Activated CD4-positive, alpha-beta T cell treated with anti-CD3 and anti-CD28 coated beads for 24 hours (primary cell): ENCODE measurements at regions not wholly inside any gene's neighbourhood (a gene's known extent, or its start where the extent isn't known, plus 50 kb on each side); places are given as distances from the start of the nearest gene placed in this dataset.

ENCODE experiments used
- DNase-seq, 2 donors: peaks; one replicate each; pipeline ENCODE4 v3.0.0-alpha.2; 2020; ENCODE audit warnings: low read depth in 2 of 2

DNA sequence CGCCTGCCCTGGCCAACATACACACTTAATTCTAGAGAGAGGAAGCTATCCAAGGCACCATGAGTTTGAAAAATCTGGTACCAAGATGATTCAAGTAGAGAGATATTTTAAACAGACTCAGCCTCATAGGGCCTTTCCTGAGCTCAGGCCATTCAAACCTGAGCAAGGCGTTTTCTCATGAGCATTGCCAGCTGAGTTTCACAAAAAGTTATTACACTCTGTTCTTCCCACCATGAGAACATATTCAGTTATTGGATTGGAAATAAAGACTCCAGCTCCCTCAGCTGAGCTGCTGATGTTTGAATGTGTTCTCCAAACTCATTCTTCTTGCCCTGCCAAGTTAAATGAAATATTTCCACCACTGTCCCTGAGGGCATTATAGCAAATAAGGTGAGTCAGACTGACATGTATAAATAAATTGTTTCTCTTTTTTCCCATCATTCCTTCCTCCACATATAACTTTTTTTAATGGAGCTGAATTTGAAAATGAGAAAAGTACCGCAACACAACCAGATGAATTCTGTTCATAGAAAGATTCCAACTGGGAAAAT lies 429.6 kb downstream of the RAB28 start:
- DNase-seq = no peak

DNA sequence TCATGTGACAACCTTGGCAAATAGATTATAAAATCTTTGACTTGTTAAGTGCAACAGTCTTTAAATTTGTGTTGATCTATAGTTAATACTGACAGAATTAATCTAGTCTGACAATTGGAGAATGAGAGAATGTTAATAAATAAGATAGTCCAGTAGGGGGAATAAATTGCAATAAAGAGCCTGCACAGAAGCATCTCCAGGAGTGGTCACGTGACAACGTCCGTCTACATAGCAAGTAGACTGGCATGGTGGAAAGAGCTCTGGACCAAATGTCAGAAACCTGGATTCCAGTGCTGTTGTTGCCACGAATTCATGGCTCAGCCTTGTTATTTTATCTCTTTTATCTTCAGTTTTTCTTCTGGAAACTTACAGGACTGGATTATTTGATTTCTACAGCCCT lies 436.5 kb downstream of the RAB28 start:
- no peak for DNase-seq

DNA sequence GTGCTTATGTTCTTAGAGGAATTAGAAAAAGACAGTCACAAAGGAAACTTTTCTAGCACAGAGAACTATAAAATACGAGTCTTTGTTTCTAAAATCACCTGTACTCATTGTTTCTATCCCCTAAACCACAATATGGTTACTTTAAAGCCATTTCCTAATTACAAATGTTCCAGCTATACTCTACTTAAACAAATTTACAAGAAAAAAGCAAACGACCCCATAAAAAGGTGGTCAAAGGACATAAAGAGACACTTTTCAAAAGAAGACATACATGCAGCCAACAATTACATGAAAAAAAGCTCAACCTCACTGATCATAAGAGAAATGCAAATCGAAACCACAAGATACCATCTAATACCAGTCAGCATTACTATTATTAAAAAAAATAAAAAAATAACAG lies 447.3 kb downstream of the RAB28 start:
- DNase-seq = no peak

DNA sequence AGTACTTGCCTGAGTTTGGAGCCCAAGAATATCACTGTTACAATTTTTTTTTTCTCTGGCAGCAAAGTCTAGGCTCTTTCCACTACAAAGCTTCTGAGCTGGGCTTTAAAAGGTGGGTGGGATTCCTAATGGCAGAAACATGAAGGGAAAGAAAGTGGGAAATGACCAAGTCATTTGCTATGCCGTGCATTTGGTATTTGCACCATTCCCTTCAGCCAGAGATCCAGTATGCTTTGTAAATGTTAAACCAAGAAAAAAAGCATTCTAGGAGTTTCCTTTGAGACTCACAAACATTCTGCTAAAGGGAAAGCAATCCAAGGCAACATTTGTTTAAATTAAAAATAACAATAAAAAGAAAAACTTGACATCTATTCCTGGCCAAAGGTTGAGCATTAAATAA lies 451.2 kb downstream of the RAB28 start:
- DNase-seq = no peak

DNA sequence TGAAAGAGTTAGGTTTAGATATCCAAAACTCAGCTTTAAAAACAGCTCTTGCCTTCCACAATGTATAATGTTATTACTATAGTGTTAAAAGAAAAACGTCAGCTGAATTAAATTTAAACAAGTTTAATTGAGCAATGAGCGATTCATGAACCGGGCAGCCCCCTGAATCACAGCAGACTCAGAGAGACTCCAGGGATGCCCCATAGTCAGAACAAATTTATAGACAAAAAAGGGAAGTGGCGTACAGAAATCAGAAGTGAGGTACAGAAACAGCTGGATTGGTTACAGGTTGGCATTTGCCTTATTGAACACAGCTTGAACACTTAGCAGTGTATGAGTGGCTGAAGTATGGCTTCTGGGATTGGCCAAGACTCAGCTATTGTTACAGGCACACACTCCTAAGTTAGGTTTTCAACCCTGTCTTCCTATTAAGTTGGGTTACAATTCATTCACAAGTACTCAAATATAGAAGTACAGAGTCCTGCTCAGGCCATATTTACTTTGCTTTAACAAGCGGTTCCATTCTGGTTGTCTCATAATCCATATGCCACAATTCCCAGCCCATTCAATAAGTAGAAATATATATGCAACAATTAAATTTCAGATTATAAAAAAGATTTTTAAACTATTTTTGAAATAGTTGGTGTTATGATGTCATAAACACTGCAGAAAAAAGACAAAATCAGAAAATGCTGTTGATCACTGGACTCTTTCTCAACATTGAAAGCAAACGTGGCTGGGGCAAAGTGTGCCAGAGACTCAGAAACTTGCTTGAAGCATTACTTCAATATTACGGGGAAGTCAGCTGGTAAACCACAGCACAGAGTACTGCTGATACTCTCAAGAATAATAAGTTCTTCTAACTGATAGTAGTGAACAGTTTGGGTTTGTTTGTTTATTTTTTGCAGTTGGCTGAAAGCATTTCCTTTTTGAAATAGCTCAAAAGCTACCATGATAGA lies 459.7 kb downstream of the RAB28 start:
- no peak for DNase-seq

DNA sequence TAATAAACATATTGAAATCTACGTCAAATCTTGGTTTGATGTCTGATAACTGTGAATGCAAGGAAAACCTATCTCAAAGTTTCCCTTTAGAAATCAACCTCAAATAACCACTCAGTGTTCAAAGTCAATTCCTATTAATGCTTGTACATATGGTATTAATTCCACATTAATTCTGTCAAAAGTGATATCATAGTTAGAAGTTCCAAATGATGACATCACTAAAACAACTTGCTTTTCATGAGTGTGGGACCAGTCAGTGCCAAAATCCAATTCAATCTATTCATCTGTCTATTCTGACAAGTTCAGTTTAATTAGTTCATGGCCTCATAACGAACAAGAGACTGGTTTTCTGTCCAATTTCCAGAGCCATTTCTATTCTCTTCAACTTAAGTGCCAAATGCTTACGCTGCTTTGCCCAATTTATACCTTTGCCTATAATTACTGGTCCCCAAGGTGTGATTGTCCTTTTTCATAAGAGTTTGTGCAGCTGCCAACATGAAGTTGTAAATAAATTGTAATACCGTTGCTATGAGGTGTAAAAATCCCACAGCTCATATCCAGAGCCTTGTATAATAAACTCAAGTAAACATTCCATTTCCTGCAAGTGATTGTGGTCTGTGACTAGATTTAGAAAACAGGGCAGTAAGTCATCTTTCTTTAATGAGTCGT lies 476.2 kb downstream of the RAB28 start:
- DNase-seq = no peak

DNA sequence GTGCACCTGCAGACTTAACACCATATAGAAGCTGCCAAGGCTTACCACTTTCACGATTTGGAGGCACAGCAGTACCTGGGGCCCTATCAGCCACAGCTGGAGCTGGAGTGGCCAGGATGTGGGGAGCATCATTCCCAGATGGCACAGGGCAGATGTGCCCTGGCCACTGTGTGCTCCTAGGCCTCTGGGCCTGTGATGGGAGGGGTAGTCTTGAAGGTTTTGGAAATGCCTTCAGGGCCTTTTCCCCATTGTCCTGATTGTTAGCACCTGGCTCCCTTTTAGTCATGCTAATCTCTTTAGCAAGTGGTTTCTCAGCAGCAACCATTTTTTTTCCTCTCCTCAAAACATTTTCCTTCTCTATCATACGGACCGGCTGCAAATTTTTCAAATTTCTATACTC lies 490.2 kb downstream of the RAB28 start:
- no peak for DNase-seq

DNA sequence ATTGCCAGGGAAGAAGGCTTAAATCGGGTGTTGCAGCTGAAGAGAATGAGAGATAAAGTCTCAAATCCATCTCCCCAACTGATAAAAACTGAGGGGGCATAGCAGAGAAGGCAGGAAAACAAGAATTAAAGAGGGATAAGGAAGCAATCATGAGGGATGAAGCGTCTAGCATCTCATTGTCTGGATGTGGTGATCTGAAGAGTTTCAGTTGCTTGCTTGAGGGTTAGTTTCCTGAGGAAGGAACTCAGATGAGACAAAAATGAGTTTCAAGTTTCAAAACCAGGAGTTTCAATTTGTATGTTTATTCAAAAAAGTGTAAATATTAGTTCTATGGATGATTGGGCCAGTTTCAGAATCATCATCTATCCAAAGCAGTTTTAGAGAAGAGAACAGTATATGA lies 496.9 kb downstream of the RAB28 start:
- no peak for DNase-seq

DNA sequence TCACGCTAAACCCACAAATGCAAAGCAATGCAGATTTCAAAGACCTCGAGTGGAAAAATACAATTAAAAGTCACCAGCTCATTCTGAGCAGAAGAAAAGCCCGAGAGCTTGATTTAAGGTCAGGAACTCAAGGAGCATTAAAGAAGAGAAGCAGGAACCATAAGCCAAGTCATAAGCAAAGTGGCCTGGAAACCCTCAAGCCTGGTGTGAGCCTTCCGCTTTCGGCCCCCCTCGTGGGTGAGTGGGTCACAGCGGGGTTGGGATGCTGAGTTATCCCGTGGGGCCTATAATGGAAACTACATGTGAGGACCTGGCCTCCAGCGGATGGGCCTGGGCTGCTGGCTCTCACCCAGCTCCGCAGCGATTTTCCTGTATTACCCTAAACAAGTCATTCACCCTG lies 504.3 kb downstream of the RAB28 start:
- DNase-seq = no peak

DNA sequence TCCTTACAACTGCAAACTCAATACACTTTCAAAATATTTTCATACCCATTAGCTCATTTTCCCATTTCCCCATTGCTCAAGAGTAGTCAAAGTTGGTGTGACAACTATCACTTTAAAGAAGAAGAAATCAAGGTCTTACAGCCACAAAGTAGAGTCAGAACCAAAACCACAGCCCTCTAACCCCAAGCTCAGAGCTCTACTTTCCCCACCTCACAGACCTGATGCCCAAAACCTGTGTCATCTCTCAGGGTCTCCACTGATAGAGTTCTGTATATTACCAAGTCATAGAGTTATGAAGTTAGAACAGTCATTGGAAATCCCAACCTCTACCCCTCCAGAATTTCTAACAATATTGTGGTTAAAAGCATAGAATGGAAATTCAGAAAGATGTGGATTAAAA lies 505.8 kb downstream of the RAB28 start:
- no peak for DNase-seq

DNA sequence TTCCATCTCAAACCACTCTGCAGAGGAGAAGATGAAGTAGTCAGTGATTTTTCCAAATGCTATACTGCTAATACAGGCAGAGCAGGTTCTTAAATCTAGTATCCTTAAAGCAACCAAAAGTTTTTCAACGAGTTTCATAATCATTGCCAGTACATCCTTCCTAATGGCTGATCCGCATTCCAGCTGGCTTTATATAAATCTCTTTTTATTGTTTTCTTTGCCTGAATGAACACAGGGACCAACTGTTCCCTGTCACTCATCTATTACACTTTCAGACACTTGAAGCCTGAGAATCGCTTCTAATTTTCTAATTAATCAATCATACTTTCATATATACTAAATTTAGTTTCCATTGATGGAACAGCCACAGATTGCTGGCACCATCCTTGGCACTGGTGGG lies 508.6 kb downstream of the RAB28 start:
- DNase-seq = no peak

DNA sequence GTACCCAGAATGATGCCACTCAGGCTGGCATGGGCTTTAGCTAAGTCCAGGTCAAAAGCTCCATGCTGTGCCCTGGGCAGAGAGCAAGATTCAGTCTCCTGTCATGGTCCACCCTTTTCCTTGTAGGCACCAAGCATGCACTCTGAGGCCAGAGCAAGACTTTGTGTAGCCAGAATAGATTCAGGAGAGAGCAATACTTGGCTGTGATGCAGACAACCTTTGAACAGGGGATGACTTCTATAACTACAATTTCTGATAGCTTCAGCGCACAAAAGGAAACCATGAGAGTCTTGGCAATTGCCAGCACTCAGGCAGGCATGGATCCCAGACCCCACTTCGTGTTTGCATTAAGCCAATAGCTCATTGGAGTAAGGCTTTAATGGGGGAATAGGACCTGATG lies 510.6 kb downstream of the RAB28 start:
- DNase-seq = no peak

DNA sequence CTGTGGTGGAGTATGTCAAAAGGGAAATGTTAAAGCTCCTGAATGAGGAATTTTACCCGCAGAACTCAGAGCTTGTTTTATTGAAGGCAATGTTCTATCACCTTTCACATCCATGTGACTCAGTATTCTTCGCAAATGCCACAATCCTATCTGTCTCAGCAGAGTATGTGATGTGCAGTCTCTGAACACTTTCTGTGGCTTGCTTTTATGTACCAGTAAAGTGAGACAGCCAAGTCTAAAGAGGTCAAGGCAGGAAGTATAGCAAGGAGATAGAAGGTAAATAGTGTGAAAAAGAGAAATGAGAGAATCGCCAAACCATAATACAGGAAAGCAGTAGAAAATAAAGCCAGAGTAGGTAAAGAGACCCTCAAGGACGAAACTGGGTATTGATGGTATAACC lies 515.8 kb downstream of the RAB28 start:
- no peak for DNase-seq

DNA sequence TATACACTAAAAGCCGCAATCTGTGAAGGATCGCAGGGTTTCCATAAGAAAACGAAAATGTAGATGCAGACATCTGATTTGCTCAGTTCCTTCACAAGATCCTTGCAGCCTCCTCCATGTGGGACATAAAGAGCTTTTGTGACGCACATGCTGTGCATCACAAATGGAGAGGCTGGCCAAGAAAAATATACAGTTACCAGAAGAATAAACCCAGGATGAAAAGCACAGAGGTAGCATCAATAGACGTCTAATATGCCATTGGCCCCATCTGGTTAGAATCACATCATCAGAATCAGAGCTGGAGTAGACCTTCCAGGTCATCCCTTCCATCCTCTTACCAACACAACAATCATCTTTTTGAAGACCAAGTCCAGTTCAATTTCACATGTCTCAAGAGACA lies 517.4 kb downstream of the RAB28 start:
- DNase-seq = no peak

DNA sequence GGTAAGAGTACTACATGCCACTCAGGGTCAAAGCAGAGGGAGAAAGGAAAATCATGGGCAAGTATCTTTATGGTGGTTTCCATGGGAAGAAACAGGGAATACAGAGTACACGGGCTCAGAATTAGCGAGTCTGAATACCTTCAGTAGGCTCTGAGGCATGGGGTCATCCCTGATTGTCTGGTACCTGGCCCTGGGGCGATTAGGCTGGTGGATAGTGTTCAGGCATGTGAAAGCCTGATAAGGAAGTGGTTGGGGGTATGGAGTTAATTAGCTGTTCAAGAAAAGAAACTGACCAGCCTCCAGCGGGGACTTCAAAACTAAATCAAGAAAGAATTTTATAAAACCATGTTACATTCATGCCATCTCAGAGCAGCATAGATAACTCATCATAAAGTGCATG lies 518.8 kb downstream of the RAB28 start:
- no peak for DNase-seq

DNA sequence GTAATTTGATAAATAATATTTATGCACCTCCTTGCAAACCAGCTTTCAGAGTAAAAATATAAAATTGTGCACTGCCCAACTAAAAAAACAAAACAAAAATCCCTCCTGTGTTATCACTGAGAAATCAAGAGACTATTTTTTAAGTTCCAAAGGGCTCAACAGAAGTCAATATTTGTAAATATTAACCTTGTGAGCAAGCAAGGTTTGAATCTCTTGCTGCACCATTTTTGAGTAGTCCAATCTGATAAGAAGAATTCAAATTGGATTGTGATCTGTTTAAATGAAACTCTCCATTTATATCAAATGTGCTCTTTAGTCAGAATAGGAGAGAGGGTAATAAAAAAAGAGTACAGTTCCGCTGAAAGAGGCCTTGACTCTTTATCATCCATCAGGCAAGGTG lies 520.2 kb downstream of the RAB28 start:
- DNase-seq = no peak

DNA sequence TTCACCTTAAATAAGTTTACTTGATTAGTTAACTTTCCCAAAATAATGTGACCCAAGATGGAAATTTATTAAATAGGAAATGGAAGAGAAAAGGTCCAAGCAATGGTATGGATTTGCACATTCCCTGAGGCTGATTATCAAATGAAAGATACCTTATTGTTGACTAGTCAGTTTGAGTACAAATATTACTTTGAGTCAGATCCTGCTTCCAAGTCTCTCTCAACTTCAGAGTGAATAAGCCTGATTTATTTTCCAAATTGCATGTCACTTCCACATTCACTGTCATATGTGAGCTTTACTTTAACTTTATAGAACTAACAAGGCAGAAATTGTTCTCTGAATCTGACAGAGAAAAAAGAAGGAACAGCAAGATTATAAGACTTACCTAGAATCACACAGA lies 520.8 kb downstream of the RAB28 start:
- no peak for DNase-seq

DNA sequence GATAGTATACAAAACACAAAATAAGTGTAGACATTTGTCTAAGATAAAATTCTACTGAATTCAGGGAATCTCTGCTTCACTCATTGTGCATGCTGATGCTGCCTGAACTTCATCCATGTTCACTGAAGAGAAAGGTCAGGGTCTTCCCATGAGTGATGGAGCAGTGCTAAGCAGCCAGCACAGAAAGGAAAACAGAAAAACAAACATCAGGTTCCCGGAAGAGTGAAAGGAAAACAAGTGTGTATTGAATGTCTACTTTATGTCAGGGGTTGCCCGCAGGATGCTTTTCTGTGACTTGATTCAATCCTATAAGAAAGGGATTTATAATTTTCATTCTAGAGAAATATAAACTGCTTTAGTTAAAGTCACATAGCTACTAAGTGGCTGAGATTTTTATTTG lies 522.4 kb downstream of the RAB28 start:
- DNase-seq = no peak

DNA sequence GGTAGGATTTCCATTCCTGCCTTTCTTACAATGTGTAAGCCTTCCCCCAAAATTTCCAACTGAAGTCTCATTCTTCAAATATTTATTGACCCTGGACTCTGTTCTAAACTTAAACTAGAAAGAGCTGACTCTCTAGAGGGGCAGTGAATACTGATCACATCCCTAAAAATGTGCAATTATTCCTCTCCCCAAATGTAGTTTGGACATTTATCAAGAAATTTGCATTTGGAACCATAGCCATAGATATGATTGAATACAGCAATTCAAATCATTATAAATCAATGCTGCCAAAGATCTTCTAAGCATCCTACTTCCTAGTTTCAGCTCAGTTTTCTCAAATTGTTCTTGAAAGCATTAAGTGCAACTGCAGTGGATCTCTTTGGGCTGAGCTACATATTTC lies 525.7 kb downstream of the RAB28 start:
- no peak for DNase-seq

DNA sequence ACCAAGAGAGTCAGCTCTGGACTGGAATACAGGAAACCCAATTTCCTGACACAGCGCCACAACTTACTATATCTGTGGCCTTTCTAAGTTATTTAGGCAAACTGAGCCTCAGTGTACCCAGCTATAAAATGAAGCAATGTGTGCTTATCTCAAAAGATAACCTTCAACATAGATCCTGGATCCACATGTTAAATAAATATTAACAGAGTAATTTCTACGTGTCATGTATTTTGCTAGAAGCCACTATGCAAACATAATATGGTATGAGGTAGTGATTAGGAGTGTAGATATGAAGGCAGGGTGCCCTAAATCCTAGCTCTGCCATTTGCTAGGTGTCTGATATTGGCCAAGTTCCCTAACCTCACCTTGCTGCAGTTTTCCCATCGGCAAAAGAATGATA lies 527.0 kb downstream of the RAB28 start:
- no peak for DNase-seq

DNA sequence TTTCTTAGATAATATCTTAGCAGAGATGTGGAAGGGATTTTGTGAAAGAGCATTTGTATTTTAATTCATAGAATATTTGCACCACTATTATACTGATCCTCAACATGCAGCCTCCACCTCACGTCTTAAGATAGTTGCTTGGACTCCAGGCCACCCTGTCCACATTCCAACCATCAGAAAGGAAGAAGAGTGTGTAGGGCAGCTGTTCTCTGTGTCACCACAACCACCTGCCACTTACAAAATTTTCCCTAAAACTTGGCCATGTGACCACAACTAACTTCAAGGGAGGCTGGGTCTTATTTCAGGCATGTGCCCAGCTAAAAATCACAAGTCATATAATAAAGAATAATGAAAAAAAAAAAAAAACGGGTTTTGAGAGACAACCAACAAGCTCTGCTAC lies 528.1 kb downstream of the RAB28 start:
- no peak for DNase-seq

DNA sequence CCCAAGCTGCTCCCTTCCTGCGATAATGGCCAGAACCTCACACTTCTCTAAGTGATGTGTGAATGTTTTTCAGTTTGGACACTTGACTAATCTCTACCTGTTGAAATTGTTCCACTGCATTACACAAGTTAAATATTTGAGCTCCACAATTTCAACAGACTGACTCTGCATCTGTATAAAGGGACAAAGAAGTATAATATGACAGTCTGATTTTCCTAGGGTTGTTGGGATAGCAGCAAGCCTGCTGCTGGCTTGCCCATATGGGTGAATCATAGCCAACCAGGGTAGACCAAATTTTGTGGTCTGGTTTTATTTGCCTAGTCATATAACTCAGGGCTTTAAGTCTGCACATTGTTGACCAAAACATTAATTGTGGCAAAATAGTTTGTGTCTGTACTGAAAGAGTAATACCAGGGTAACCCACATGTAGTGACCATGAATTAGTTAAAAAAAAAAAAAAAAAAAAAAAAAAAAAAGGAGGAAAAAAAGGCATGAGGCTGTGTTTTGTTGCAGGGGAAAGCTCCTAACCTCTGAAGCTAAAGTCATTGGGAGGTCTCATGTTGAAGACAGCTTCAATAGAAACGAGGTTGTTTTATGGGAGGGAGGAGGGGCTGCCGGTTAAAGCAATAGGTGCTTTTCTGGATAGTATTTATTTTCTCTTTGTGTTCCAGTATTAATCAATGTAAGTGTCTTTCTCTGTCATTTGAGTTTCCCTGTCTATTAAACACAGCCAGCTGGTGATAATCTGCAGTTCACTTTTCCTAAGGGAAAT lies 534.2 kb downstream of the RAB28 start:
- no peak for DNase-seq
